HG02870 (cell line): ENCODE measurements at regions not wholly inside any gene's neighbourhood (a gene's known extent, or its start where the extent isn't known, plus 50 kb on each side); places are given as distances from the start of the nearest gene placed in this dataset.
"Not testable (repeated sequence)": the region's sequence is repeated elsewhere in the genome, so short reads cannot be mapped to it uniquely, and the experiment has no call there.

Experiments
- ATAC-seq: cut with Tn5 transposase; IDR thresholded peaks from one replicate; pipeline ENCODE4 v1.9.1; 2021; ENCODE audit warnings: mild to moderate bottlenecking, moderate library complexity; ENCODE audit not compliant: unreplicated experiment

GRCh38 chr7:156050636-156051569, 238.6 kb upstream of the SHH start:
- ATAC-seq: no peak

DNA sequence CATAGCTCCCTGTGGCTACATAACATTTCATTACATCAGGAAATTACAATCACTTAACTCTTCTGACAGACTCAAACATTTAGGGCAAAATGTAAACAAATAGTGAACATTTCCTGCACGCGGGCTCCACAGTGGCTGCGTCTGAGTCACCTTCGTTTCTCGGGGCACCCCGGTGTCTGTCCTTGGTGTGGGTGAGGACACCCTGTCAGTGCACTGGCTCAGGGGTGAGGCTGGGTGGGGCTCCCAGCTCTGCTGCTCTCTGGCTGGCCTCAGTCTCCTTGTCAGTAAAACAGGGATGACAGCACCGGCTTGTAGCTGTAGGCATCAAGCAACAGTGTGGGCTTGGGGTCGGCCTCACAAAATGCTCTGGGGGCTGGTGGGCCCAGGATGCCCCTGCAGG, 237.1 kb upstream of the SHH start:
- no peak for ATAC-seq

DNA sequence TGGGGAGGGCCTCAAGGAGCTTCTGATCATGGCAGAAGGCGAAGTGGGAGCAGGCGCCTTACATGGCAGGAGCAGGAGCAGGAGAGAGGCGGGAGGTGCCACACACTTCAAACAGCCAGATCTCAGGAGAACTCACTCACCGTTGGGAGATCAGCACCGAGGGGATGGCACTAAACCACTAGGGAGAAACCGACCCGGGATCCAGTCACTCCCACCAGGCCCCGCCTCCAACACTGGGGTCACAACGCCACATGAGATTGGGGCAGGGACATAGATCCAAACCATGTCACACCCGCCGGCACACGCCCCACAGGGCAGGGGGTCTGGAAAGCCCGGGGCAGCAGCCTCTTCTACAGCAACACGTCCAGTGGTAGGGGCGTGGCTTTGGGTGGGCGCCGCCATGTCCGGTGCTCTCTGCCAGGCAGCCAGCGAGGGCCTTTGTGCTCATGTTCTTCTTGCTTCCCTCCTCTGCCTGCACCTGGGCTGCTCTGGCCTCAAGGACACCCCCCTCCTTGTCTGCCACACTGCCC, 233.8 kb upstream of the SHH start:
- ATAC-seq: no peak

DNA sequence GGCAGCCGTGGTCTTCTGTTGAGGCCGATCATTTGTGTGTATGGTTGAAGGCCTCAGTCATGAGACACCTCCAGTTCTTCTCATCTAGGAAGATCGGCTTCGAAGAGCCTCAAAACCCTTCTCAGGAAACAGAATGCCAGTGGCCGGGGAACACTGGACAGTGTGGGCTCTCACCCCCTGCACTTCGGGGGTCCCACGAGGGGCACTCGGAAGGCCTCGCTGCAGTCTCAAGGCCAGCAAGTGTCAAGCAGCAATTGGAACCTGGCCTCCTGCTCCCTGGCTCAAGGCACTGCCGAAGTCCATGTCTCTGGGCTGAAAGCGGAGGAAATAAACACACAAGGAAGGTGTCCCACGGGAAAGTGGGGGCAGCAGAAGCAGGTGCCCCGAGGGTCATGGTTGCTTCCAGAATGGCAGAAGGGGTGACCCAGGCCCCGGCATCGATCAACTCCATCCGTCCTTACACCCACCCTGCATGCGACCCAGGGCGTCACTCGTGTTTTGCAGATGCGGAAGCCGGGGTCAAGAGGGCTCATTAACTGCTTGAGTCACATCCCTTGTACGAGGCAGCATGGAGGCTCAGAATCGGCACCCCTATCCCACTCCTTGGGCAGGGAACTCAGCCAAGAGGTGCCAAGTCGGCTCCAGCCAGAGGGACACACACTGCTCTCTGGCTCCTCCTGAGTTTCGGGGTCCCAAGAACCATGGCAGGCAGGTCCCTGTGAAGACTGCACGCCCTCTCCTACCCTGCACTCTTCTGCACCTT, 231.3 kb upstream of the SHH start:
- no peak for ATAC-seq

- ATAC-seq: no peak
These were observed 229.1 kb upstream of the SHH start for GRCh38 chr7:156041398-156041797.

GRCh38 chr7:156039971-156040677, 227.9 kb upstream of the SHH start:
- ATAC-seq: no peak

DNA sequence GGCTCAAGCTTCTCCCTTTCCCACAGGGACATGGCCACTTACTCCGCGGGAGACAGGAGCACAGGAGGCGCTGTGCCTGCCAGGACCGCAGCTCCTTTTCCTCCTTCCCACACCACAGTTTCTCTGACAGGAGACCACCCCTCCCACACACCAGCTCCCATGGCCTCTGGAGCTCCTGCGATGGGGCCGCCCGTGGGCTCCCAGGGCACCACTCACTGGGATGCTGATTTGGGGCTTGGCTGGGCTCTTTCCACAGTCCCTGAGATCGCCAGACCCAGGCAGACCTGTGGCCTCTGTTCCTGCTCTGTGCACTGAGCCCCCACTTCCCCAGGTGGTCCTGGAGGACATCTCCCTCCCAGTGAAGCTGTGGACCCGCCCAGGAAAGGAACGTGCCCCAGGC, 226.9 kb upstream of the SHH start:
- ATAC-seq: no peak

DNA sequence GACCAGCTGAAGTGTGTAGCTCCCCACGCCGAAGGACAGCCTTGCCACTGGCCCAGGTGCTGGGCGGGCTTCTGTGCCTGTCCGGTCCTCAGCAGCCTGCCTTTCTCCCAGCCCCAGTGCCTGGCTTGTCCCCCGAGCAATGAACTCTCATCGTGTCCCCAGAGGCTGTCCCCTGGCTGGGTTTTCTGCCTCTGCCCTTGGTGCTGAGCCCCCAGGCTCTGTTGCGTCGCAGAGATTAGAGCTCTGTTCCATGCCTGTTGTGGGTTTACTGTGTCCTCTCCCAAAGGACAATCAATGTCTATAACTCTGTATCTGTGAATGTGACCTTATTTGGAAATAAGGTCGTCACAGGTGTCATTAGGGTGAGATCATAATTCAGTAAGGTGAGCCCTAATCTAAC, 226.1 kb upstream of the SHH start:
- ATAC-seq: no peak

DNA sequence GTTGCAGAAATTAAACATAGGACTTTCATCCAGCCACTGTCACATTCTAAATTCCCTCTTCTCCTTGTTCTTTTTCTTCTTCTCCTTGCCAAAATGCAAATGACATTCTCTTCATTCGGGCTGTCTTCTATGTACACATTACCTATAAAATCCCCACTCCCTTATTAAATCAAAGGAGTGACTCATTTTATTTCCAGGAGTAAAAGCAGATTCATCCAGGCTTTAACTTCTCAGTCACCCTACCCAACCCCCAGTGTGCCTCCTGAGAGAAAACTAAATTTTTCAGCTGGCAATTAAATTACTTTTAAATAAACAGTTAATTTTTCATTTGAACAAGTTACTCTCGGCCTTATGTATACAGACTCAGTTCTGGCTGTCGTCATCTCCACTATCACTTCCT, 223.9 kb upstream of the SHH start:
- ATAC-seq: no peak

DNA sequence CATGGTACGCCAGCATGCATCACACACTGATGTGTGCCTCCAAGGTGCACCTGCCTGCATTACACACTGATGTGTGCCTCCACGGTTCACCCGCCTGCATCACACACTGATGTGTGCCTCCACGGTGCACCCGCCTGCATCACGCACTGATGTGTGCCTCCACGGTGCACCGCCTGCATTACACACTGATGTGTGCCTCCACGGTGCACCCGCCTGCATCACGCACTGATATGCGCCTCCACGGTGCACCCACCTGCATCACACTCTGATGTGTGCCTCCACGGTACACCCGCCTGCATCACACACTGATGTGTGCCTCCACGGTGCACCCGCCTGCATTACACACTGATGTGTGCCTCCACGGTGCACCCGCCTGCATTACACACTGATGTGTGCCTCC, 223.1 kb upstream of the SHH start:
- not testable (repeated sequence) for ATAC-seq

DNA sequence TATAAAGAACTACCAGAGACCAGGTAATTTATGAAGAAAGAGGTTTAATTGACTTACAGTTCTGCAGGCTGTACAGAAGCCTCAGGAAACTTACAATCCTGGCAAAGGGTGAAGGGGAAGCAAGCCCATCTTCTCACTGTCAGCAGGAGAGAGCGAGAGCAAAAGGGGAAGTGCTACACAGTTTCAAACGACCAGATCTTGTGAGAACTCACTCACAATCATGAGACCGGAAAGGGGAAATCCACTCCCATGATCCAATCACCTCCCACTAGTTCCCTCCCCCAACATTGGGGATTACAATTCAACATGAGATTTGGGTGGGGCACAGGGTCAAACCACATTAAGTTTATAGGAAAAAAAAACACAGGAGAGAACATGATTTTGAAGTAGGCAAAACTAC, 222.1 kb upstream of the SHH start:
- ATAC-seq: no peak

DNA sequence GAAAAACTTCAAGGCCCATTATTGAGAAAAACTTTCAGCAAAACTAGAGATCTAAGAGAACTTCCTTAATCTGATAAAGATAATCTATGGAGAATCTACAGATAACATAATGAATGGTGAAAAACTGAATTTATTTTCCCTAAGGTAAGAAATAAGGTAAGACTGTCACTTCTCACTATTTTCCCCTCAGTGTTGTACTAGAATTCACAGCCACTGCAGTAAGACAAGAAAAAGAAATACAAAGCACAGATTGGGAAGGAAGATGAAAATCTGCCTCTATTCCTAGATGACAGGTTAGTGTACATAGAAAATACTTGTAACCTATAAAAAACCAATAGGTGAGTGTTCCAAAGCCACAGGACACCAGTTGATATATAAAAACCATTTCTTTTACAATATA, 220.7 kb upstream of the SHH start:
- ATAC-seq: no peak

DNA sequence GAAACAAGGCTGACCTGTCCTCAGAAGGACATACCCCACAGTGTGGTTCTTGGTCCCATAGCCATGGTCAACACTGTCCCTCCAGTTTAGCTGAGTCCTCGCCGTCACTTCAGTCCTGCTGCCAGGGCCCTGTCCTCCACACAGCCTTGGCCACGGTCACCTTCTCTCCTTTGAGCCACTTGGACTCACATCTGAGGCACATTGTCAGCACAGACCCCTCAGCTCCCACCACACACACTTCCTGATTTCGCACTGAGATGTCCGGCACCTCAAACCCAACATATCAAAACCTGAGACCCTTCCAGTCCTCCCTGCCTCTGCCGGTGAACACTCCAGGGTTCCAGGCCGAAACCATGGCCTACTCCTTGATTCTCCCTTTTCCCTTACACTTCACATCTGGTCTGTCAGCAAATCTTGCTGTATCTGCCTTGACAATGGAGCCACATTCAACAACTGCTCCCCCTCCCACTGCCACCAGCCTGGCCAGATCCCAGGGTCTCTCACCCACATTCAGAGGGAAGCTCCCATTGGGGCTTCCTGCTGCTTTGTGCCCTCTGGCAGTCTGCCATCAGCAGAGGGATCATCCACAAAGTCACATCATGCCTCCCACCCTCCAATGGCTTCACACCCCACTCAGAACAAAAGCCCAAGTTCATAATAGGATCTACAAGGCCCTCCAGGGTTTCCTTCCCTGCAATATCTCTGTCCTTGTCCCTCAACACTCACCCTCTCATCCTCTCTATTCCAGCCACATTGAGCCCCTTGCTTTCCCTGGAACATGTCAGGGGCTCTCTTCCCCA, 219.6 kb upstream of the SHH start:
- ATAC-seq: no peak

DNA sequence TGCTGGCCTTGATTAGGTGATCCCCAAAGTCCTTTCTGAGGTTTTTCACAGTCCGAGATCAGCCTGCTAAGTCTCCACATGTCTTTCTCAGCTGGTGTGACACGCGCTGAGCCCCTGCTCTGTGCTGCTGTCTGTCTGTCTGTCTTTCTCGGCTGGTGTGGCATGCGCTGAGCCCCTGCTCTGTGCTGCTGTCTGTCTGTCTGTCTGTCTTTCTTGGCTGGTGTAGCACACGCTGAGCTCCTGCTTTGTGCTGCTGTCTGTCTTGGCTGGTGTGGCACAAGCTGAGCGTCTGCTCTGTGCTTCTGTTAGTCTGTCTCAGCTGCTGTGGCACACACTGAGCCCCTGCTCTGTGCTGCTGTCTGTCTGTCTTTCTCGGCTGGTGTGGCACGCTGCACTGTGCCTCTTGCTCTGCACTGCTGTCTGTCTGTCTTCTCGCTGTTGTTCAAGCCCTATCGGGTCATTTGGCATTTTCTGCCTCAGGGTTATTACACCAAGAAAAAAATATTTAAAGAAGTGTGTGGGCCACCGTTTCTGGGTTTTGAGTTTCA, 217.3 kb upstream of the SHH start:
- no peak for ATAC-seq

- no peak for ATAC-seq
These were observed 216.3 kb upstream of the SHH start for GRCh38 chr7:156028521-156028920.

DNA sequence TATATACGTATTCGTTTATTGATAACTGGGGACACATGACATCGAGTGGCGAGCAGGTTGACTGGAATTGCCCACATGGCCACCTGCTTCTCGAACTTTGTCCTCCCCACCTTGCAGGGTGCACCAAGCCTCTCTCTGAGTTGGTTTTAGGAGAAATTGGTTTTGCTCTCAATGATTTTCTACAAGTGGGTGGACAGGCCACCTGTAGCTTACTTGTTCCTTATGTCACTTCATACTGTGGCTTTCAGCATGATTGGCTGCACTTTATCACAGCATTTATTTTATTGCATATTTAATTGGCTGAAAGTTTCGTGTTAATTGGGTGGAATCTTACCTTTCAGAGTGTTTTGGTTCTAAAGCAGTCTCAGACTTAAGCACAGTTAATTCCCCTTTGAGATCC, 215.6 kb upstream of the SHH start:
- ATAC-seq: no peak

DNA sequence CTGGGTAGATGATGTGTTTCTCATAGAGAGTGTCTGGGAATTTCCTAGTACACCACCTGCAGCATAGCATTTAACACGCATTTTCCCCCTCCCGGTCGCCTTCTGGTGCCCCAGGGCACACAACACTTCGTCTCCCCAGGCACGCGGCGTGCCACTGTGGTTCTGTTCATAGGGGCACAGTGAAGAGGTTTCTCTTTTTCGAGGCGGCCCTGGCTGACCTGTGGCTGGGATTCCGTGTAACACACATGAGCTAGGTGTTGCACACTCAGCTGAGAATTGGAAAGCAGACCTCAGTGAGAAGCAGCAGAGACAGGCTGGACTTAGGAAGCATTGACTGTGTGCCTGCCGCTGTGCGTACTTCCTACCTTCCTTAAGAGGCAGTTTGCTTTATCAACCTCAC, 214.3 kb upstream of the SHH start:
- ATAC-seq: no peak

DNA sequence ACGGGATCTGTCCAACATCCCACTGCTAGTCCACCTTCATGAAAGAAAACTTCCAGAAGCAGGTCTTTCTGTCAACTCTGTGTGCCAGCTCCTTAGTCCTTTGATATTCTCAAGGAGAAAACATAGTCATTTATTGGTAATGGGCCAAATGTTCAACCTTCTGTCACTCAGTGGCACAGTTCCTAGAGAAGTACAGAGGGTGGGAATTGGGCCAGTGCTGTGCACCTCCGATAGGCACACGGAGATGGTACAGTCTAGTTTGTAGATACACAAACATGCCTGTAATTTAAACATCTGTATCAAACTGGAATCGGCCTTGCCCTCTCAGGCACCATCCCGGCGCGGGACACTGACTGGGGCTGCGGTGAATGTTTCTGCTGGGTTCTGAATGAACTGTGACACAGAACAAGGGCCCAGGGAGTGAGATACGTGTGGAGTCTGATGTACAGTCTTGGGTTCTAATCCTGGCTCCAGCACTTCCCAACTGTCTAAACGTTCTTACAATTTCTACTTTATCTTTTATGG, 213.9 kb upstream of the SHH start:
- no peak for ATAC-seq

DNA sequence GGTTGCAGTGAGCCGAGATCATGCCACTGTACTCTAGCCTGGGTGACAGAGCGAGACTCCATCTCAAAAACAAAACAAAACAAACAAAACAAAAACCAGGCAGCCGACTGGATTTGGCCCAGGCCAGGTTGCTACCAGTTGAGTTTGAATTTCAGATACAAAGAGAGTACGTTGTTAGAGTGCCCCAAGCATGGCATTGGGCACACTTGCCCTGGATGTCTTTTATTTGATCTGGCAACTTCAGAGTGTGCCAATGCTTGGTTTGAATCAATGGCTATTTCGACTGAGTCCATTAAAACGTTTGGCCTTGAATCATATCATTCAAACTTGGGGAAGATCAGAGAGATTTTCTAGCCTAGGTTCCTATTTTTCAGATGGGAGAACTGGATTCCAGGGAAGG, 213.4 kb upstream of the SHH start:
- no peak for ATAC-seq

DNA sequence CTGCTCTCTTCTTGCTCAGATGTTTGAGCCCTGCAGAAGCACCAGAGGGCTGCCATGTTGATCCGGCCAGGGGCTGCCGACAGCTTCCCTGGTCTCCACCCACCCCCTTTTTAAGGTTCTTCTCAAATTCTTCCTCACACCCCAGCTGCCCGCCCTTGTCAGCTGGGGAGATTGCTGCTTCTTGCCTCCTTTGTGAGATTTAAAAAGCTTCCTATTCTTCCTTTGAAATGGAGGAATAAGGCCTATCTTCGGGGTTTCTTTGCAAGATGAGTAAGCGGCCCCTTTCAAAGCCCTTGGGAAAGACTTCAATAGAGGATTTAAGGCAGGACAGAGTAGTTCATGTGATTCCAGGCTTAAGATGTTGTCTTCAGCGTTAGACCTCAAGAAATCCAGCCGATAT, 211.9 kb upstream of the SHH start:
- no peak for ATAC-seq
